ENCODE measurements at regions not wholly inside any gene's neighbourhood (a gene's known extent, or its start where the extent isn't known, plus 50 kb on each side); places are given as distances from the start of the nearest gene placed in this dataset.

GRCh38 chr5:171568389-171568788, 148.9 kb downstream of the FGF18 start:
- TF ChIP-seq POLR2AphosphoS5 (IDR thresholded peaks at IDR 0.05): no peak
- no peak for TF ChIP-seq EP300 (IDR thresholded peaks at IDR 0.05)
- TF ChIP-seq POLR2A (IDR thresholded peaks at IDR 0.05): no peak
- TF ChIP-seq CTCF (IDR thresholded peaks at IDR 0.05): no peak

GRCh38 chr5:171569065-171569712, 149.7 kb downstream of the FGF18 start:
- ATAC-seq (ENCODE audit: low FRiP score in 2 of 2) (no peak), DNase-seq (no peak)
- Histone ChIP-seq H3K9me3 (peaks cover 6 to 12% (median 9%) of the 10 kb centered on the region in 4 donors), H3K4me3 (no peak overlapping the region), H3K4me1 (no peaks in the 10 kb centered on the region), H3K27ac (no peak overlapping the region), H3K27me3 (no peaks in the 10 kb centered on the region), H3K36me3 (no peaks in the 10 kb centered on the region)
- TF ChIP-seq POLR2AphosphoS5 (IDR thresholded peaks at IDR 0.05) (no peak), POLR2A (IDR thresholded peaks at IDR 0.05) (no peak), EP300 (IDR thresholded peaks at IDR 0.05) (no peak), CTCF (IDR thresholded peaks at IDR 0.05) (no peak)
- 0% methylated on average over 1 of the region's 1 CpG for WGBS, 2 donors

More at GRCh38 chr5:171568389-171568788, 148.9 kb downstream of the FGF18 start:
- DNase-seq: no peak
- H3K4me1 ChIP-seq: no peaks in the 10 kb centered on the region
- H3K9me3 ChIP-seq: peaks cover 6 to 12% (median 9%) of the 10 kb centered on the region in 4 donors
- no peaks in the 10 kb centered on the region for H3K36me3 ChIP-seq
- H3K27me3 ChIP-seq: no peaks in the 10 kb centered on the region
- no peak overlapping the region for H3K4me3 ChIP-seq
- no peak overlapping the region for H3K27ac ChIP-seq
- ATAC-seq (ENCODE audit: low FRiP score in 2 of 2): no peak
- 80 to 88% methylated on average over 1 of the region's 1 CpG for WGBS, 2 donors

- ATAC-seq (ENCODE audit: low FRiP score in 2 of 2) (no peak), DNase-seq (no peak)
- Histone ChIP-seq H3K27ac (no peak overlapping the region), H3K36me3 (no peaks in the 10 kb centered on the region), H3K27me3 (no peaks in the 10 kb centered on the region), H3K4me1 (no peaks in the 10 kb centered on the region), H3K9me3 (peaks cover 6 to 12% (median 9%) of the 10 kb centered on the region in 4 donors), H3K4me3 (no peak overlapping the region)
- TF ChIP-seq EP300 (IDR thresholded peaks at IDR 0.05) (no peak), POLR2AphosphoS5 (IDR thresholded peaks at IDR 0.05) (no peak), CTCF (IDR thresholded peaks at IDR 0.05) (no peak), POLR2A (IDR thresholded peaks at IDR 0.05) (no peak)
- 72 to 87% methylated on average over 2 of the region's 2 CpGs for WGBS, 2 donors
Measured at GRCh38 chr5:171570244-171570825, 150.9 kb downstream of the FGF18 start.

- ATAC-seq (ENCODE audit: low FRiP score in 2 of 2): no peak
- TF ChIP-seq CTCF (IDR thresholded peaks at IDR 0.05) (no peak), POLR2AphosphoS5 (IDR thresholded peaks at IDR 0.05) (no peak), POLR2A (IDR thresholded peaks at IDR 0.05) (no peak), EP300 (IDR thresholded peaks at IDR 0.05) (no peak)
- H3K9me3 ChIP-seq: peaks cover 6 to 12% (median 9%) of the 10 kb centered on the region in 4 donors
- no peaks in the 10 kb centered on the region for H3K36me3 ChIP-seq
- no peak overlapping the region for H3K27ac ChIP-seq
- WGBS, 2 donors: 56 to 59% methylated on average over 3 of the region's 3 CpGs
- no peaks in the 10 kb centered on the region for H3K27me3 ChIP-seq
- DNase-seq: no peak
- H3K4me3 ChIP-seq: no peak overlapping the region
- H3K4me1 ChIP-seq: no peaks in the 10 kb centered on the region
Measured at GRCh38 chr5:171571663-171572062, 152.2 kb downstream of the FGF18 start.

- Histone ChIP-seq H3K4me3 (no peak overlapping the region), H3K27ac (no peak overlapping the region), H3K4me1 (no peaks in the 10 kb centered on the region), H3K27me3 (no peaks in the 10 kb centered on the region), H3K36me3 (no peaks in the 10 kb centered on the region), H3K9me3 (peaks cover 6 to 11% (median 7%) of the 10 kb centered on the region in 4 donors)
- ATAC-seq (ENCODE audit: low FRiP score in 2 of 2): no peak
- TF ChIP-seq POLR2A (IDR thresholded peaks at IDR 0.05) (no peak), CTCF (IDR thresholded peaks at IDR 0.05) (no peak), EP300 (IDR thresholded peaks at IDR 0.05) (no peak), POLR2AphosphoS5 (IDR thresholded peaks at IDR 0.05) (no peak)
- no peak for DNase-seq
- 91 to 92% methylated on average over 2 of the region's 2 CpGs for WGBS, 2 donors
Measured at GRCh38 chr5:171573021-171573420, 153.6 kb downstream of the FGF18 start.
